ENCODE measurements at regions not wholly inside any gene's neighbourhood (a gene's known extent, or its start where the extent isn't known, plus 50 kb on each side); places are given as distances from the start of the nearest gene placed in this dataset.

GRCh38 chr9:119955276-119955675, 586.0 kb upstream of the BRINP1 start:
- TF ChIP-seq CTCF (IDR thresholded peaks at IDR 0.05): no peak
- no peak for TF ChIP-seq EP300 (IDR thresholded peaks at IDR 0.05; ENCODE audit: low read depth)
